IMR-90 (cell line): ENCODE measurements at regions not wholly inside any gene's neighbourhood (a gene's known extent, or its start where the extent isn't known, plus 50 kb on each side); places are given as distances from the start of the nearest gene placed in this dataset.
"Not testable (repeated sequence)": the region's sequence is repeated elsewhere in the genome, so short reads cannot be mapped to it uniquely, and the experiment has no call there.

ENCODE experiments used
- ATAC-seq: fragments of 200-7000 bp; cut with Tn5 transposase; 2 replicates; pipeline ENCODE4 v1.9.1; 2020; ENCODE audit warnings: low read depth, mild to moderate bottlenecking, moderate library complexity
- BruUV-seq: library from RNA; stranded (reverse); fragments of 400-500 nt; replicated peaks from 2 replicates; lab custom pipeline; 2021; lab: Mats Ljungman, UMichigan
- CTCF ChIA-PET: fragments of 300-600 bp; formaldehyde crosslinking; extraction: SDS; loops from one replicate; lab custom pipeline; 2021; ENCODE audit warnings: antibody characterized with exemption; lab: Yijun Ruan, JAX
- POLR2A ChIA-PET: fragments of 300-600 bp; sonication (Branson Sonifier 250); formaldehyde crosslinking; loops from one replicate; lab custom pipeline; 2022; ENCODE audit warnings: antibody characterized with exemption; ENCODE audit not compliant: unreplicated experiment; lab: Charles Lee
- DNase-seq: peaks from one replicate; pipeline ENCODE4 v3.0.0; 2013
- H2AFZ ChIP-seq: replicated peaks from 2 replicates; pipeline ENCODE3; 2013; ENCODE audit warnings: low read length, mild to moderate bottlenecking; ENCODE audit not compliant: poor library complexity
- H2AK5ac ChIP-seq: 2 replicates; pipeline ENCODE4 v1.6.1; 2013; ENCODE audit warnings: low read depth, low read length, inconsistent platforms
- H2AK9ac ChIP-seq: replicated peaks from 2 replicates; pipeline ENCODE3; 2013; ENCODE audit warnings: mild to moderate bottlenecking, low read depth, low read length, moderate library complexity; ENCODE audit not compliant: poor library complexity
- H2BK120ac ChIP-seq: 2 replicates; pipeline ENCODE4 v1.6.1; 2013; ENCODE audit warnings: low read depth, low read length, inconsistent platforms
- H2BK15ac ChIP-seq: 3 replicates; pipeline ENCODE4 v1.6.1; 2013; ENCODE audit warnings: low read depth, low read length, inconsistent platforms
- H2BK20ac ChIP-seq: 2 replicates; pipeline ENCODE4 v1.6.1; 2013; ENCODE audit warnings: low read depth, mild to moderate bottlenecking, inconsistent platforms, low read length, moderate library complexity
- H2BK5ac ChIP-seq: 2 replicates; pipeline ENCODE4 v1.6.1; 2013; ENCODE audit warnings: mild to moderate bottlenecking, low read depth, low read length, inconsistent platforms; ENCODE audit not compliant: poor library complexity, severe bottlenecking
- H3K14ac ChIP-seq: replicated peaks from 2 replicates; pipeline ENCODE4 v1.6.1; 2013; ENCODE audit warnings: low read depth, low read length, inconsistent platforms
- H3K18ac ChIP-seq: 2 replicates; pipeline ENCODE4 v1.6.1; 2013; ENCODE audit warnings: low read depth, low read length, control low read depth
- H3K23ac ChIP-seq: 2 replicates; pipeline ENCODE4 v1.6.1; 2013; ENCODE audit warnings: low read depth, low read length, inconsistent platforms
- H3K27ac ChIP-seq: 2 replicates; pipeline ENCODE4 v1.5.1; 2013; ENCODE audit warnings: mild to moderate bottlenecking, control low read depth, low read length; ENCODE audit not compliant: insufficient read depth
- H3K27me3 ChIP-seq: 2 replicates; pipeline ENCODE4 v1.6.1; 2013; ENCODE audit warnings: low read length; ENCODE audit not compliant: control insufficient read depth, insufficient read depth
- H3K36me3 ChIP-seq: 2 replicates; pipeline ENCODE4 v1.6.1; 2013; ENCODE audit warnings: low read length, mixed read lengths; ENCODE audit not compliant: control insufficient read depth, insufficient read depth
- H3K4ac ChIP-seq: 2 replicates; pipeline ENCODE4 v1.6.1; 2013; ENCODE audit warnings: low read depth, low read length, inconsistent platforms
- H3K4me1 ChIP-seq: 2 replicates; pipeline ENCODE4 v1.6.1; 2013; ENCODE audit warnings: low read length, mixed read lengths; ENCODE audit not compliant: control insufficient read depth, insufficient read depth
- H3K4me2 ChIP-seq: 2 replicates; pipeline ENCODE4 v1.6.1; 2013; ENCODE audit warnings: low read depth, mild to moderate bottlenecking, control low read depth, low read length, moderate library complexity
- H3K4me3 ChIP-seq: 2 replicates; pipeline ENCODE4 v1.5.1; 2013; ENCODE audit warnings: low read depth, mild to moderate bottlenecking, control low read depth, low read length, moderate library complexity; ENCODE audit not compliant: insufficient read depth
- H3K56ac ChIP-seq: 2 replicates; pipeline ENCODE4 v1.6.1; 2013; ENCODE audit warnings: low read length, inconsistent platforms; ENCODE audit not compliant: insufficient read depth; ENCODE audit errors: extremely low read depth
- H3K79me1 ChIP-seq, 2 experiments: 2 replicates each; pipeline ENCODE4 v1.6.1; 2013; ENCODE audit warnings: low read length in 2 of 2, inconsistent platforms in 1 of 2, low read depth in 1 of 2
- H3K9ac ChIP-seq: 2 replicates; pipeline ENCODE4 v1.6.1; 2013; ENCODE audit warnings: low read depth, low read length, control low read depth
- H3K9me1 ChIP-seq: 2 replicates; pipeline ENCODE4 v1.6.1; 2013; ENCODE audit warnings: low read length, inconsistent platforms; ENCODE audit not compliant: insufficient read depth
- H3K9me3 ChIP-seq: 2 replicates; pipeline ENCODE4 v1.6.1; 2013; ENCODE audit warnings: low read length; ENCODE audit not compliant: control insufficient read depth, insufficient read depth
- H4K20me1 ChIP-seq: 2 replicates; pipeline ENCODE4 v1.6.1; 2013; ENCODE audit warnings: low read length, inconsistent platforms; ENCODE audit not compliant: insufficient read depth
- H4K5ac ChIP-seq: 2 replicates; pipeline ENCODE4 v1.6.1; 2013; ENCODE audit warnings: mild to moderate bottlenecking, low read depth, low read length, control low read depth
- H4K8ac ChIP-seq, 2 experiments: 2 replicates each; pipeline ENCODE4 v1.6.1; 2013; ENCODE audit warnings: low read depth in 2 of 2, low read length in 2 of 2, control low read depth in 1 of 2, inconsistent platforms in 1 of 2
- H4K91ac ChIP-seq: 2 replicates; pipeline ENCODE4 v1.6.1; 2013; ENCODE audit warnings: low read depth, low read length, inconsistent platforms; ENCODE audit not compliant: insufficient read depth
- WGBS, 2 experiments: methylation state at CpG; one replicate each; pipeline versions ENCODE4 v1.1.5 to v1.1.7; 2013; ENCODE audit warnings: missing lambda C conversion rate in 2 of 2; ENCODE audit not compliant: insufficient read length in 1 of 2; ENCODE audit errors: extremely low coverage in 2 of 2; 5-methylcytosine and 5-hydroxymethylcytosine counted together
- dilution Hi-C: fragments of 300-500 bp; cut with HindIII; formaldehyde crosslinking; loops from one replicate; pipeline ENCODE4 v1.14.3; 2018; ENCODE audit warnings: low sequenced_read_pairs; ENCODE audit not compliant: unreplicated experiment
- in situ Hi-C: fragments of 300-500 bp; cut with MboI; formaldehyde crosslinking; loops from 3 replicates; pipeline ENCODE4 v1.14.3; 2019; ENCODE audit warnings: low sequenced_read_pairs, inconsistent platforms, mixed read lengths
- intact Hi-C: fragments of 100-400 bp; cut with micrococcal nuclease; formaldehyde crosslinking; loops from 2 replicates; pipeline ENCODE4 v1.10.0; 2022

DNA sequence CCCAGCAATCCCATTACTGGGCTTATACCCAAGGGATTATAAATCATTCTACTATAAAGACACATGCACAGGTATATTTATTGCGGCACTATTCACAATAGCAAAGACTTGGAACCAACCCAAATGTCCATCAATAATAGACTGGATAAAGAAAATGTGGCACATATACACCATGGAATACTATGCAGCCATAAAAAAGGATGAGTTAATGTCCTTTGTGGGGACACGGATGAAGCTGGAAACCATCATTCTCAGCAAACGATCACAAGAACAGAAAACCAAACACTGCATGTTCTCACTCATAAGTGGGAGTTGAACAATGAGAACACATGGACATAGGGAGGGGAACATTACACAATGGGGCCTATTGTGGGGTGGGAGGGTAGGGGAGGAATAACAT is 224.4 kb upstream of the SERP2 start:
- H3K56ac ChIP-seq, H2BK15ac ChIP-seq, H3K18ac ChIP-seq, H3K9ac ChIP-seq, H2BK20ac ChIP-seq, H2BK5ac ChIP-seq, H3K4me3 ChIP-seq, H3K9me1 ChIP-seq, H3K4me2 ChIP-seq, H3K36me3 ChIP-seq, intact Hi-C loops, in situ Hi-C loops, H2AFZ ChIP-seq, H3K79me1 ChIP-seq, H4K8ac ChIP-seq, H4K91ac ChIP-seq, H2BK120ac ChIP-seq, H4K20me1 ChIP-seq, POLR2A ChIA-PET, H2AK5ac ChIP-seq, DNase-seq, H3K27me3 ChIP-seq, H3K4me1 ChIP-seq, H3K27ac ChIP-seq, H3K23ac ChIP-seq, ATAC-seq, H3K4ac ChIP-seq, H4K5ac ChIP-seq, BruUV-seq, H3K9me3 ChIP-seq, H2AK9ac ChIP-seq, dilution Hi-C loops, CTCF ChIA-PET, H3K14ac ChIP-seq: not testable (repeated sequence)
- no CpG with 5 or more reads among the region's 3 CpGs for WGBS, 2 experiments
